ENCODE measurements at regions not wholly inside any gene's neighbourhood (a gene's known extent, or its start where the extent isn't known, plus 50 kb on each side); places are given as distances from the start of the nearest gene placed in this dataset.

GRCh38 chr2:146651361-146651760 lies 1193.5 kb upstream of the ACVR2A start:
- DNase-seq, result no peak

GRCh38 chr2:146642066-146642465 lies 1202.8 kb upstream of the ACVR2A start:
- no peak for DNase-seq

GRCh38 chr2:146634230-146635097 lies 1210.4 kb upstream of the ACVR2A start:
- peak; percentile 69 for DNase-seq

- DNase-seq, result no peak
Measured at GRCh38 chr2:146633159-146633558, 1211.7 kb upstream of the ACVR2A start.

GRCh38 chr2:146632707-146633106 lies 1212.1 kb upstream of the ACVR2A start:
- DNase-seq, result no peak

GRCh38 chr2:146624430-146625160 lies 1220.2 kb upstream of the ACVR2A start:
- DNase-seq, result peak; percentile 2

- peak; percentile 45 for DNase-seq
Measured at GRCh38 chr2:146623771-146624170, 1221.1 kb upstream of the ACVR2A start.

- DNase-seq, result no peak
Measured at GRCh38 chr2:146621656-146622055, 1223.2 kb upstream of the ACVR2A start.

GRCh38 chr2:146615778-146616177 lies 1229.1 kb upstream of the ACVR2A start:
- no peak for DNase-seq

GRCh38 chr2:146608490-146608889 lies 1236.3 kb upstream of the ACVR2A start:
- DNase-seq, result no peak

- DNase-seq, result no peak
Measured at GRCh38 chr2:146604521-146604920, 1240.3 kb upstream of the ACVR2A start.

- peak; percentile 5 for DNase-seq
Measured at GRCh38 chr2:146602856-146603255, 1242.0 kb upstream of the ACVR2A start.

- DNase-seq, result peak; percentile 62
Measured at GRCh38 chr2:146602383-146602782, 1242.4 kb upstream of the ACVR2A start.

GRCh38 chr2:146598791-146599190 lies 1246.0 kb upstream of the ACVR2A start:
- DNase-seq, result no peak

- DNase-seq, result no peak
Measured at GRCh38 chr2:146597291-146597690, 1247.5 kb upstream of the ACVR2A start.

GRCh38 chr2:146591908-146592307 lies 1252.9 kb upstream of the ACVR2A start:
- no peak for DNase-seq

GRCh38 chr2:146587291-146587713 lies 1257.5 kb upstream of the ACVR2A start:
- DNase-seq, result no peak

GRCh38 chr2:146584316-146584715 lies 1260.5 kb upstream of the ACVR2A start:
- no peak for DNase-seq

- DNase-seq, result peak; percentile 74
Measured at GRCh38 chr2:146579147-146579930, 1265.5 kb upstream of the ACVR2A start.

- no peak for DNase-seq
Measured at GRCh38 chr2:146576339-146577111, 1268.3 kb upstream of the ACVR2A start.

GRCh38 chr2:146572598-146572997 lies 1272.2 kb upstream of the ACVR2A start:
- DNase-seq, result peak; percentile 60

GRCh38 chr2:146561996-146562395 lies 1282.8 kb upstream of the ACVR2A start:
- no peak for DNase-seq
